Smooth muscle cell (in vitro differentiated cells): ENCODE measurements at regions not wholly inside any gene's neighbourhood (a gene's known extent, or its start where the extent isn't known, plus 50 kb on each side); places are given as distances from the start of the nearest gene placed in this dataset.

Source experiments
- DNase-seq: peaks from one replicate; lab custom pipeline; 2025; ENCODE audit not compliant: unreplicated experiment; lab: John Stamatoyannopoulos, UW
- H2AFZ ChIP-seq: fragments of 200-600 bp; sonication (generic); 2 replicates; pipeline ENCODE4 v1.6.0; 2016; ENCODE audit warnings: antibody characterized with exemption, low read depth, mild to moderate bottlenecking
- H3F3A ChIP-seq: fragments of 200-600 bp; sonication (generic); 2 replicates; pipeline ENCODE4 v1.6.0; 2017; ENCODE audit warnings: antibody characterized with exemption, low read depth
- H3K27ac ChIP-seq: fragments of 200-600 bp; sonication (generic); 2 replicates; pipeline ENCODE4 v1.5.1; 2016; ENCODE audit warnings: low read depth, mild to moderate bottlenecking
- H3K27me3 ChIP-seq: fragments of 200-600 bp; sonication (generic); 2 replicates; pipeline ENCODE4 v1.6.1; 2016; ENCODE audit warnings: low read depth, mild to moderate bottlenecking
- H3K36me3 ChIP-seq: fragments of 200-600 bp; sonication (generic); 2 replicates; pipeline ENCODE4 v1.5.1; 2016; ENCODE audit warnings: low read depth
- H3K4me1 ChIP-seq: fragments of 200-600 bp; sonication (generic); 2 replicates; pipeline ENCODE4 v1.5.1; 2016; ENCODE audit warnings: low read depth
- H3K4me2 ChIP-seq: fragments of 200-600 bp; sonication (generic); 2 replicates; pipeline ENCODE4 v1.6.0; 2016; ENCODE audit warnings: mild to moderate bottlenecking
- H3K4me3 ChIP-seq: fragments of 200-600 bp; sonication (generic); 2 replicates; pipeline ENCODE4 v1.5.1; 2016; ENCODE audit warnings: mild to moderate bottlenecking
- H3K79me2 ChIP-seq: fragments of 200-600 bp; sonication (generic); 2 replicates; pipeline ENCODE4 v1.6.0; 2016; ENCODE audit warnings: low read depth, mild to moderate bottlenecking
- H3K9ac ChIP-seq: fragments of 200-600 bp; sonication (generic); 2 replicates; pipeline ENCODE4 v1.6.0; 2016; ENCODE audit warnings: low read depth
- H3K9me3 ChIP-seq: fragments of 200-600 bp; sonication (generic); replicated peaks from 2 replicates; pipeline ENCODE4 v1.5.1; 2016; ENCODE audit warnings: low read depth
- H4K20me1 ChIP-seq: fragments of 200-600 bp; sonication (generic); 2 replicates; pipeline ENCODE4 v1.6.0; 2016; ENCODE audit warnings: low read depth
- CTCF ChIP-seq: fragments of 200-600 bp; sonication (generic); IDR thresholded peaks from 2 replicates; pipeline ENCODE4 v1.5.1; 2017; ENCODE audit warnings: borderline replicate concordance, mild to moderate bottlenecking, antibody characterized with exemption; ENCODE audit not compliant: insufficient read depth, poor library complexity, severe bottlenecking
- WGBS: methylation state at CpG from one replicate; pipeline ENCODE4 v1.1.7; 2016; ENCODE audit warnings: low lambda C conversion rate; 5-methylcytosine and 5-hydroxymethylcytosine counted together

GRCh38 chr4:38203609-38204008, 243.4 kb downstream of the PTTG2 start:
- no peaks in the 10 kb centered on the region for H3K36me3 ChIP-seq
- DNase-seq: no peak
- no peaks in the 10 kb centered on the region for H3K9me3 ChIP-seq
- 94% methylated on average over 3 of the region's 3 CpGs for WGBS
- no peaks in the 10 kb centered on the region for H3K27me3 ChIP-seq
- H3K9ac ChIP-seq: no peak overlapping the region
- no peak overlapping the region for H3K4me2 ChIP-seq
- no peak overlapping the region for H3K27ac ChIP-seq
- H2AFZ ChIP-seq: no peak overlapping the region
- H3K79me2 ChIP-seq: no peaks in the 10 kb centered on the region
- no peaks in the 10 kb centered on the region for H3F3A ChIP-seq
- no peak for TF ChIP-seq CTCF
- no peaks in the 10 kb centered on the region for H3K4me1 ChIP-seq
- H3K4me3 ChIP-seq: no peak overlapping the region
- no peaks in the 10 kb centered on the region for H4K20me1 ChIP-seq

- WGBS: 93% methylated on average over 9 of the region's 9 CpGs
- no peaks in the 10 kb centered on the region for H3K27me3 ChIP-seq
Observed at GRCh38 chr4:38204339-38205035, 244.3 kb downstream of the PTTG2 start.

GRCh38 chr4:38205261-38205660, 245.1 kb downstream of the PTTG2 start:
- TF ChIP-seq CTCF: no peak
- H3K27me3 ChIP-seq: no peaks in the 10 kb centered on the region
- H4K20me1 ChIP-seq: no peaks in the 10 kb centered on the region
- H3K4me2 ChIP-seq: no peak overlapping the region
- no peak overlapping the region for H2AFZ ChIP-seq
- H3F3A ChIP-seq: no peaks in the 10 kb centered on the region
- H3K9ac ChIP-seq: no peak overlapping the region
- no peaks in the 10 kb centered on the region for H3K4me1 ChIP-seq
- DNase-seq: no peak
- H3K36me3 ChIP-seq: no peaks in the 10 kb centered on the region
- H3K27ac ChIP-seq: no peak overlapping the region
- H3K9me3 ChIP-seq: no peaks in the 10 kb centered on the region
- no peak overlapping the region for H3K4me3 ChIP-seq
- WGBS: 98% methylated on average over 3 of the region's 3 CpGs
- no peaks in the 10 kb centered on the region for H3K79me2 ChIP-seq

More at GRCh38 chr4:38204339-38205035, 244.3 kb downstream of the PTTG2 start:
- H3K4me2 ChIP-seq: no peak overlapping the region
- no peak overlapping the region for H3K9ac ChIP-seq
- no peak overlapping the region for H2AFZ ChIP-seq
- no peaks in the 10 kb centered on the region for H3K36me3 ChIP-seq
- no peak for DNase-seq
- no peak overlapping the region for H3K4me3 ChIP-seq
- no peaks in the 10 kb centered on the region for H3K79me2 ChIP-seq
- TF ChIP-seq CTCF: no peak
- H3F3A ChIP-seq: no peaks in the 10 kb centered on the region
- no peaks in the 10 kb centered on the region for H3K4me1 ChIP-seq
- no peaks in the 10 kb centered on the region for H3K9me3 ChIP-seq
- H4K20me1 ChIP-seq: no peaks in the 10 kb centered on the region
- H3K27ac ChIP-seq: no peak overlapping the region

- Histone ChIP-seq H3K4me1 (no peaks in the 10 kb centered on the region), H3F3A (no peaks in the 10 kb centered on the region), H3K27ac (no peak overlapping the region), H3K4me2 (no peak overlapping the region), H3K79me2 (no peaks in the 10 kb centered on the region), H4K20me1 (no peaks in the 10 kb centered on the region), H3K36me3 (no peaks in the 10 kb centered on the region), H3K4me3 (no peak overlapping the region), H3K27me3 (no peaks in the 10 kb centered on the region), H3K9me3 (no peaks in the 10 kb centered on the region), H3K9ac (no peak overlapping the region), H2AFZ (no peak overlapping the region)
- no peak for TF ChIP-seq CTCF
- WGBS: 96% methylated on average over 2 of the region's 2 CpGs
- DNase-seq: no peak
Observed at GRCh38 chr4:38207110-38207457, 246.9 kb downstream of the PTTG2 start.
